Anterior cingulate cortex (tissue), 58 donors: ENCODE measurements at regions not wholly inside any gene's neighbourhood (a gene's known extent, or its start where the extent isn't known, plus 50 kb on each side); places are given as distances from the start of the nearest gene placed in this dataset.
"Not testable (repeated sequence)": the region's sequence is repeated elsewhere in the genome, so short reads cannot be mapped to it uniquely, and the experiment has no call there.

Experiments used
- DNase-seq, 58 donors: peaks; one replicate each; lab custom pipeline; 2025; lab: John Stamatoyannopoulos, UW

- DNase-seq: no peak
Observed at GRCh38 chr9:82819260-82819659, 243.7 kb downstream of the RASEF start.

GRCh38 chr9:82820186-82820585, 242.8 kb downstream of the RASEF start:
- no peak for DNase-seq

- DNase-seq: no peak
Observed at GRCh38 chr9:82829818-82830217, 233.1 kb downstream of the RASEF start.

GRCh38 chr9:82865524-82865923, 197.4 kb downstream of the RASEF start:
- no peak for DNase-seq

GRCh38 chr9:82880336-82881050, 182.4 kb downstream of the RASEF start:
- no peak for DNase-seq

- DNase-seq: no peak
Observed at GRCh38 chr9:82882138-82882537, 180.8 kb downstream of the RASEF start.

- no peak for DNase-seq
Observed at GRCh38 chr9:82882748-82883147, 180.2 kb downstream of the RASEF start.

GRCh38 chr9:82883436-82883835, 179.5 kb downstream of the RASEF start:
- DNase-seq: no peak

GRCh38 chr9:82883974-82884373, 179.0 kb downstream of the RASEF start:
- not testable (repeated sequence) for DNase-seq

GRCh38 chr9:82890401-82890800, 172.5 kb downstream of the RASEF start:
- no peak for DNase-seq

GRCh38 chr9:82890865-82891264, 172.1 kb downstream of the RASEF start:
- DNase-seq: no peak

- no peak for DNase-seq
Observed at GRCh38 chr9:82891321-82891720, 171.6 kb downstream of the RASEF start.

- no peak for DNase-seq
Observed at GRCh38 chr9:82893549-82893948, 169.4 kb downstream of the RASEF start.

- no peak for DNase-seq
Observed at GRCh38 chr9:82894548-82894947, 168.4 kb downstream of the RASEF start.

GRCh38 chr9:82894961-82895821, 167.8 kb downstream of the RASEF start:
- no peak for DNase-seq

- no peak for DNase-seq
Observed at GRCh38 chr9:82895822-82896110, 167.2 kb downstream of the RASEF start.

GRCh38 chr9:82903503-82903902, 159.4 kb downstream of the RASEF start:
- DNase-seq: no peak

- no peak for DNase-seq
Observed at GRCh38 chr9:82911996-82912395, 150.9 kb downstream of the RASEF start.

- DNase-seq: no peak
Observed at GRCh38 chr9:82912645-82913044, 150.3 kb downstream of the RASEF start.

- DNase-seq: not testable (repeated sequence)
Observed at GRCh38 chr9:82916238-82916637, 146.7 kb downstream of the RASEF start.

- DNase-seq: no peak
Observed at GRCh38 chr9:82920154-82920553, 142.8 kb downstream of the RASEF start.

- DNase-seq: no peak
Observed at GRCh38 chr9:82922686-82923085, 140.3 kb downstream of the RASEF start.
